D721Med (cell line): ENCODE measurements at regions not wholly inside any gene's neighbourhood (a gene's known extent, or its start where the extent isn't known, plus 50 kb on each side); places are given as distances from the start of the nearest gene placed in this dataset.

Experiments
- DNase-seq: peaks from one replicate; pipeline ENCODE4 v3.0.0; 2011; ENCODE audit warnings: low spot score; ENCODE audit not compliant: insufficient read length
- FAIRE-seq: peaks from 2 replicates; lab custom pipeline; 2011; peaks lifted over from hg19 to GRCh38; lab: Jason Lieb, UNC
- CTCF ChIP-seq: IDR thresholded peaks from 2 replicates; pipeline ENCODE4 v1.5.1; 2012; ENCODE audit warnings: mild to moderate bottlenecking, control low read depth; ENCODE audit not compliant: insufficient read depth; ENCODE audit errors: missing control alignments

- DNase-seq (no peak), FAIRE-seq (no peak)
- TF ChIP-seq CTCF: no peak
These were observed 58.1 kb upstream of the COX10 start for GRCh38 chr17:14011036-14011692.

GRCh38 chr17:14011740-14012405 is 57.4 kb upstream of the COX10 start:
- TF ChIP-seq CTCF: no peak
- FAIRE-seq: no peak
- no peak for DNase-seq

GRCh38 chr17:14014657-14015056 is 54.6 kb upstream of the COX10 start:
- DNase-seq (no peak), FAIRE-seq (no peak)
- no peak for TF ChIP-seq CTCF

GRCh38 chr17:14015271-14015670 is 54.0 kb upstream of the COX10 start:
- no peak for FAIRE-seq
- TF ChIP-seq CTCF: no peak

GRCh38 chr17:14016858-14017257 is 52.4 kb upstream of the COX10 start:
- TF ChIP-seq CTCF: no peak
- FAIRE-seq: no peak

More at GRCh38 chr17:14015271-14015670, 54.0 kb upstream of the COX10 start:
- no peak for DNase-seq

GRCh38 chr17:14019186-14019956 is 49.9 kb upstream of the COX10 start:
- FAIRE-seq (no peak), DNase-seq (no peak)
- no peak for TF ChIP-seq CTCF

More at GRCh38 chr17:14016858-14017257, 52.4 kb upstream of the COX10 start:
- no peak for DNase-seq
